Astrocyte of the cerebellum (primary cell): ENCODE measurements at regions not wholly inside any gene's neighbourhood (a gene's known extent, or its start where the extent isn't known, plus 50 kb on each side); places are given as distances from the start of the nearest gene placed in this dataset.

Experiments used
- DNase-seq: peaks from one replicate; pipeline ENCODE4 v3.0.0-alpha.2; 2011; ENCODE audit warnings: low read depth
- H3K4me3 ChIP-seq: 2 replicates; pipeline ENCODE4 v1.5.1; 2011; ENCODE audit warnings: mild to moderate bottlenecking, low read depth, low read length, moderate library complexity
- in situ Hi-C: cut with HindIII; loops from 2 replicates; pipeline ENCODE4 v1.10.0; 2017; ENCODE audit warnings: low sequenced_read_pairs
- TF ChIP-seq, protein P1 (sequence below): IDR thresholded peaks from 2 replicates; pipeline ENCODE4 v1.5.1; 2012; ENCODE audit warnings: low read length, low read depth, moderate library complexity, mild to moderate bottlenecking; ENCODE audit errors: missing control alignments

DNA sequence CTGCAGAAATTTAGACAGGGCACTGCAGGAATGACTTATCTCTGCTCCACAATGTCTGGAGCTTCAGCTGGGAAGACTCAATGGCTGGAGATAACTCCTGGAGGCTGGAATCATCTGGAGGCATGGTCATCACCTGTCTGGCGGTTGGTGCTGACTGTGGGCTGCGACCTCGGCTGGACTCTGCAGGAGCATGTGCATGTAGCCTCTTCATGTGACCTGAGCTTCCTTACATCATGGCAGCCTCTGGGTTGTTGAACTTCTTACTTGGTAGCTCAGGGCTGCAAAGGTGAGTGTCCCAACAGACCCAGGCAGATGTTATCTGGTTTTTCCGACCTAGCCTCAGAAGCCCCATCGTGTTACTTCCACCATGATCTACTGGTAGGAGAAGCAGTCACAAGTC, 188.2 kb upstream of the RPL38 start:
- H3K4me3 ChIP-seq: no peak overlapping the region
- in situ Hi-C loops: no loop called here
- TF ChIP-seq, protein P1, sequence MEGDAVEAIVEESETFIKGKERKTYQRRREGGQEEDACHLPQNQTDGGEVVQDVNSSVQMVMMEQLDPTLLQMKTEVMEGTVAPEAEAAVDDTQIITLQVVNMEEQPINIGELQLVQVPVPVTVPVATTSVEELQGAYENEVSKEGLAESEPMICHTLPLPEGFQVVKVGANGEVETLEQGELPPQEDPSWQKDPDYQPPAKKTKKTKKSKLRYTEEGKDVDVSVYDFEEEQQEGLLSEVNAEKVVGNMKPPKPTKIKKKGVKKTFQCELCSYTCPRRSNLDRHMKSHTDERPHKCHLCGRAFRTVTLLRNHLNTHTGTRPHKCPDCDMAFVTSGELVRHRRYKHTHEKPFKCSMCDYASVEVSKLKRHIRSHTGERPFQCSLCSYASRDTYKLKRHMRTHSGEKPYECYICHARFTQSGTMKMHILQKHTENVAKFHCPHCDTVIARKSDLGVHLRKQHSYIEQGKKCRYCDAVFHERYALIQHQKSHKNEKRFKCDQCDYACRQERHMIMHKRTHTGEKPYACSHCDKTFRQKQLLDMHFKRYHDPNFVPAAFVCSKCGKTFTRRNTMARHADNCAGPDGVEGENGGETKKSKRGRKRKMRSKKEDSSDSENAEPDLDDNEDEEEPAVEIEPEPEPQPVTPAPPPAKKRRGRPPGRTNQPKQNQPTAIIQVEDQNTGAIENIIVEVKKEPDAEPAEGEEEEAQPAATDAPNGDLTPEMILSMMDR: no peak
- no peak for DNase-seq

DNA sequence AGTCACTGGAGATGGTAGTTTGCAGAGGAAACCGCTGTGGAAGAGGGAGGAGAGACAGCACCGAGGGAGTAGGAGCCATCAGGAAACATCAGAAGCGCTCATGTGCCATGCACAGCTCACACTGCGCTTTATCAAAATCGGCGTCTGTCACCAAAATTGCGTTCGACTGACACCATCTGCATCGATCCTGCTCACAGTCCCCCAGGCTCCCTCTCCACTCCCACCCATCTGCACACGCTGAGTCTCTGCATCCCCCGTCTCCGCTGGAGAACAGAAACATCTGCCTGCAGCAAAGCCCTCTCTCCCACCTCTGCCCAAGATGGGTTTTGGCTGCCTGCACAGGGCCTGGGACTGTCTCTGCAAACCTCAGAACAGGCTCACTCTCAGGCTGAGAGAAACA, 187.5 kb upstream of the RPL38 start:
- DNase-seq: no peak
- TF ChIP-seq, protein P1: no peak
- H3K4me3 ChIP-seq: no peak overlapping the region
- in situ Hi-C loops: no loop called here

DNA sequence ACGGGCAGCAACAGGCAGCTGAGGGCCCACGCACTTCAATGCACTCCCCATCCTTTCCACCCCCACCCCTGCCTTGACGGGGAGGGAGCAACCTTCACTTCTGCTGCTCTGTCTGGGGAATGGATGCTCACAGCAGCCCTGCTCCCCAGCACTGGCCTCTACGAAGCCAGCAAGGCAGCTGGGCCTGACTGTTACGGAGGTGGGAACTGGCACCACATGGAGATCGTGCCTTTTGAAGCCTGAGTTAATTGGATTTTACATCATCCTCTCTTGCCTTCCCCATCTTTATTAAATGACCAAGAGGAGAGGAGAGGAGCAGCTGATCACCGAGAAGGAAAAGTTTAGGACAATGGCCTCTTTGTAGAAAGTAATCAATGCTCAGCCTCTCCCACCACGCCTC, 187.0 kb upstream of the RPL38 start:
- in situ Hi-C loops: no loop called here
- no peak for DNase-seq
- TF ChIP-seq, protein P1: no peak
- no peak overlapping the region for H3K4me3 ChIP-seq

DNA sequence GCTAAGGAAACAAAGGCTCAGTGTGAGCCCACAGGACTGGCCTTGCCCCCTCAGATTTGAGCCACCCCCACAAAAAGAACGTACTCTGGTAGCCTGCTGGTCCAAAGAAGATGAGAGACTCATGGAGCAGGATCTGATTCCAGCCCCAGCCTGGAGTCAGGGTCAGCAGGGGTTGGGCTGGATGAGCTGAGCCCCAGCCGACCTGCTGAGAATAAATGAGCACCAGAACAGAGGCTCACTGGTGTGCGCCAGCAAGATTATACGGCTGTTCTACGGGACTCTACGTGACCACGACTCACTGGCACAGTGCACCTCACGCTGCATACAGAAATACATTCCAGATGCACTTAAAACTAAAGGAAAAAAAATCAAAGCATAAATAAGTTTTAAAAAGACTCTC, 186.0 kb upstream of the RPL38 start:
- no peak overlapping the region for H3K4me3 ChIP-seq
- in situ Hi-C loops: no loop called here
- no peak for DNase-seq
- TF ChIP-seq, protein P1: no peak

DNA sequence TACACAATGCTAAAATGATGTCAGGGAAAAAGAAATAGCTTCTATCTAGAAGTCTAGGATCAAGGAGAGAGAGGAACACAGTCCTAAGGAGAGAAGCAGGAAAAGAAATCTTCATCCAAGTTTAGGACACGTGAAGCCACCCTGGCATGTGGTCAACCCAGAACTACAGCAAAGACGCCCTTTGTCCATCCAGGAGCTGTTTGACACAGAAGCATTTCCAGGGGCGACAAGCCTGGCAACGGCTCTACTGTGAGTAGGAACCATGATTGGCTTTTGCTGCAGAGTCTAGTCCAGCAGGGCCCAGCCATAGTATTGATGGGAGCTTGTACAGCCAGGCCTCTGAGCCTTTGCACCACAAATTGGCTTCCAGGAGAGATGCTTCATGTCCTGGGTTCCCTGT, 185.4 kb upstream of the RPL38 start:
- TF ChIP-seq, protein P1: no peak
- in situ Hi-C loops: no loop called here
- DNase-seq: no peak
- H3K4me3 ChIP-seq: no peak overlapping the region

DNA sequence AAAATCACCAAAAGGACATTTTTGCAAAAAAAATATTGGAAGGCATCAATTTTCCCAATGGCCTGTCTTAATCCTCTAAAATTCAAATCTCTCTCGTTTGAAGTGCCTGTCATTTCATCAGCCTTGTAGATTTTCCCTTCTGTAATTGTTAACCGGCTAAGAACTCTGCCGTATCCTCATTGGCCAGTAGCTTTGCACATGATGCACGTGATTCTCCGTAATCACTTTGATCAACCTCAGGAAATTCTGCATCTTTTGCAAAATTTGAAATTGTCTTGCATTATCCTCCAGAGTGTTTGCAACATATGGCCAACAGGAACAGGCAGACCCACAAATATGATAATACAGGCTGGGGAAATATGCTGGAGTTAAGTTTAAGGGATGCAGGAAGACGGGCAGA, 184.2 kb upstream of the RPL38 start:
- no peak for DNase-seq
- in situ Hi-C loops: no loop called here
- TF ChIP-seq, protein P1: no peak

DNA sequence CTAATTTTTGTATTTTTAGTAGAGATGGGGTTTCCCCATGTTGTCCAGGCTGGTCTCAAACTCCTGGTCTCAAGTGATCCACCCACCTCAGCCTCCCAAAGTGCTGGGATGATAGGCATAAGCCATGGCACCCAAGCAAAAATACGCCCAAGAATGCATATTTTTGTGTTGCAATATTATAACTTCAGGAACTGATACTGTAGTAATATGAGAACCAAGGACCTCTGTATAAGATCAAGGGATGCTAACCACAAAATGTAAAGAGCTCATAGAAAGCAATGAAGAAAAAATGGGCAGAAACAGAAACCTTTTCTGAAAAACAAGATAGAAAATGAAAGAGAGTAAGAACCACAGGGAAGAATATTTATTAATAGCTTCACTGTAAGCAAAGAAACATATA, 183.6 kb upstream of the RPL38 start:
- in situ Hi-C loops: no loop called here
- no peak overlapping the region for H3K4me3 ChIP-seq
- DNase-seq: no peak
- TF ChIP-seq, protein P1: no peak

More for the DNA sequence above, 184.2 kb upstream of the RPL38 start:
- H3K4me3 ChIP-seq: no peak overlapping the region
